SIG-M5 treated with dmso at 0.1 percent for 504 hours (cell line): ENCODE measurements at regions not wholly inside any gene's neighbourhood (a gene's known extent, or its start where the extent isn't known, plus 50 kb on each side); places are given as distances from the start of the nearest gene placed in this dataset.
A peak's percentile ranks its signal among the peaks of the same experiment; 100 is the strongest.

Source experiments
- DNase-seq: peaks from one replicate; lab custom pipeline; 2025; ENCODE audit not compliant: unreplicated experiment; lab: John Stamatoyannopoulos, UW

DNA sequence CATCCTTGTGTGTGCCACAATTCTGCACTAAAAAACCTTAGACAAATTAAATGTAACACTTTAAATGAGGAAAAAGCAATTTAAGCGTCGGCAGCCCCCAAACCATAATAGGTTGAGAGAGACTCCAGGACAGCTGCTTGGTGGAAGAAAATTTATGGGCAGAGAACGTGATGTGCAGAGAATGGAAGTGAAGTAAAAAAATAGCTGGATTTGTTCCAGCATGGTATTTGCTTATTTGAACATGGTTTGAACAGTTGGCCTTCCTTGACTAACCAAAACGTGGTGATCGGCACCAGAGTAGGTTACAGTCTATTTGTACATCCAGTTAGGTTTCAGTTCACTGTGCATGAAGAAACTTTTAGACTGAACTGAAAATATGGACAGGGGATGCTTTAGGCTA, 343.0 kb upstream of the CPEB2 start:
- no peak for DNase-seq

DNA sequence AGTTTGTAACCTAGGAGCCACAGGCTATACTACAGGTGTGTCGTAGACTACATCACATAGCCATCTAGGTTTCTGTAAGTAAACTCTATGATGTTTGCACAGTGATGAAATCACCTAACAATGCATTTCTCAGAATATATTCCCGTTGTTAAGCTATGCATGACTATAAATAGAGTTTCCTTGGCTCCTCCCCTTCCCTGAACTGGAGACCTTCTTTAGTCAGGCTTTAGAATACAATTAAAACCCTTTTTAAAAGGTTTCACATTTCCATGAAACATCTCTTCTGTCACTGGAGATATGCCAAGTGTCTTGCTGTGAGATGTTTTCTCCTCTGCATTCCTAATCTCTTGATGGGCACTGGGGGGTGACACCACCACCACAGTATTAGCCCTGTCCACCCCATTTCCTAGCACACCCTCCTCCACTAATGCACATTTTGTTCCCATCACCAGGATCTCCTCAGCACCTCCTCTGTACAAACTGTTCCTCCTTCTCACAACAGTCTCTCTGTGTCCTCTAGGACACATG, 334.6 kb upstream of the CPEB2 start:
- DNase-seq, result peak; percentile 21

DNA sequence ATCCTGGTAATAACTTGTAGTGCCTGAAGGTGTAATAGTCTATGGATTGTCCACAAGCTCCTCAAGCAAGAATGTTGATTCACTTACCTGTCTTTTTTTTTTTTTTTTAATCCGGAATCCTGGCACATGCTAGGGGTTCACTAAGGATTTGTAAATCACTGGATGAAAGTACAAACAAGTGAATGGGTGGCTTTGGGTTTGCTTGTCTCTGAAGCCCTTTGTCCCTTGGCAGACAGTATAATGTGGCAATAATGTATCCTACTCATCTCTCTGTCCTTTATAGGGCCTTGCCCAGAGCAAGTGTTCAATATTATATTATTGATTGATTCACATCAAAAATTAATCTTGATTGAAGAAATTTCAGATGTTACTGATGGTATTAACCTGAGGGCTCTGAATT, 334.0 kb upstream of the CPEB2 start:
- DNase-seq, result no peak

DNA sequence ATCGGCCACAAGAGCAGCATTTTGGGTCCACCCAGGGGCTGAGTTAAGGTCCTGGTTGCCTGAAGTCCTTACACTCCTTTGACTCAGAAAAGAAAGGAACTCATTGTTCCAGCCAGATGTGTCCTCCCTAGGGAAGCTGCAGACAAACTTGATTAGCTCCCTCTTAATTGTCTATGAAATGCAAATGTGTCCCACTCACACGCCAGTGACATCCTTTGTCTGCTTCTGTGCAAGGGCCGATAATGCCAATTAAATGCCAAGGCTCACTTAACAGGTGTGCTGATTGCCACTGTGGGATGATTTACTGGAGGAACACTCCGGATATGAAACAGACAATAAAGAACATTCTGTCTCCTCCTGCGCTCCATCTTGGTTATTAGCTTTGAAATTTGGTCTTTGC, 332.9 kb upstream of the CPEB2 start:
- DNase-seq, result no peak

DNA sequence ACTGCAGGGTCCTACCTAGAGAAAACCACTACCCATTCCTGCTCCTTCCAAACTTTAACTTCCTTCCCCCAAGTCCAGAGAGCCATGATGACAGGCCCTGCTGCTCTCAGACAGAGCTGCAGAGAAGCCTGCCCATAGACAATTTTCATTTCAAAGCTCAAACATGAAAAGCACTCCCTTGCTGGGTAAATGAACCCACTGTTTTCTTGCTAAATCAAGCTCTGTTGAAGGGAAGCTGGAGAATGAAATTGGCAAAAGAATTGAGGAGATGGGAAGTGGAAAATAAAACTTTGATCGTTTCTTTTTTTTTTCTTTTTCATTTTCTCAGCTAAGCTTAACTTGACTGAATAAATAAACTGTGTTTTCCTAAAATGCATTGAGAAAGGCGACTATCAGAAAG, 331.1 kb upstream of the CPEB2 start:
- DNase-seq, result no peak

DNA sequence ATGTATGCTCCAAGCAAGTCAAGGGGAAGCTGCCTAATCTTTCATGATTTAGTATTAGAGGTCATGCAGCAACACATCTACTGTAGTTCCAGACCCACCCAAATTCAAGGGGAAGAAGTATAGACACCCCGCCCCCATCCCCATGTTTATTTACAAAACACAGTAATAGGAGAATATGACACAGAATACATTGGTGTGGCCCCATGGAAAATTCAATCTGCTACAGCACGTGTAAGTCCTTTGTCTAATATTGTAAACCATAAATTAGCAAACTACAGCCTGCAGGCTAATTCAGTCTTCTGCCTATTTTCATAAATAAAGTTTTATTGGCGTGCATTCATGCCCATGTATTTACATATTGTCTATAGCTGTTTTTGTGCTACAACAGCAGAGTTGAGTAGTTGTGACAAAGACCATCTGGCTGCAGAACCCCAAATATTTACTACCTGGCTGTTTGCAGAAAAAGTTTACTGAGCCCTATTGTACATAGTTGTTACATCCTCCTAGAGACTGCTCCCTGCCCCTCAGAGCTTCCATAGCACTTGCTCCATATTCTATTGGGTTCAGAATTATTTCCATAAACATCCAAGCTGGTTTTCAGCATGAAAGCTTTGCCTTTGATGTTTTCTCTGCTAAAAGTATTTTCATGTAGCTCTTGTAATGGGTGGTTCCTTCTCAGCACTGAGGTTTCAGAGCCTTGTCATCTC, 326.8 kb upstream of the CPEB2 start:
- DNase-seq, result no peak

DNA sequence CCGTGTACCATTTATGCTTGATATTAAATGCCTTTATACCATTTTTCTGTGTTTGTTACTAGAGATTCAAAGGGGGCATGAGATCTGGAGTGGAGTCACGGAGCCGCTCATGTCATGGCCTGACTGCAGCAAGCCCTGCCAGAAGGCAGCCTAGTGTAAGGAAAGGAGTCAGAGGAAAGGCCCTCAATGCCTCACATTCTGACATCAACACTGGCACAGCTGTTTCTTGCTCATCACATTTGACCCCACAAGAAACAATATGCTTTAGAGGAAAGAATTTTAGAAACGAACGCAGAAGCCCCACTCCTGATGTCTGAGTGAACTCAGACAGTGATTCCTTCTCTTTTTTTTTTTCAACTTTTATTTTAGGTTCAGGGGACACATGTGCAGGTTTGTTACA, 322.4 kb upstream of the CPEB2 start:
- DNase-seq, result no peak

DNA sequence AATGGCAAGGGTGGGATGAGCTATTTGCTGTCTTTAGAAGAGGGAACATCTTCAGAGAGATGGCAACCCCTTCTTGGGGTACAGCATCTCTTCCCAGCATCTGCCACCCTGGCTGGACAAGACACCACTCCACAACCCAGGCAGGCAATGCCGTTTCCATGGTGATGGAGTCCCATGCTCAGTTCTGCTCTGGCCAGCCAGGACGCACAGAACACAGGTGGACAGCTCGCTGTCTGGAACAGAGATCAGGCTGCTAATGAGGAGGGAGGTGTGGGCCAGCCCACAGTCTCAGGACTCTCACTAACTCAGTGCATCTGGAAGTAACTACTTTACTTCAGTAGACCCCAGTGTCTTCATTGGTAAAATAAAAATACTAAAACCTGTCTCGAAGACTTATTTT, 321.0 kb upstream of the CPEB2 start:
- no peak for DNase-seq

DNA sequence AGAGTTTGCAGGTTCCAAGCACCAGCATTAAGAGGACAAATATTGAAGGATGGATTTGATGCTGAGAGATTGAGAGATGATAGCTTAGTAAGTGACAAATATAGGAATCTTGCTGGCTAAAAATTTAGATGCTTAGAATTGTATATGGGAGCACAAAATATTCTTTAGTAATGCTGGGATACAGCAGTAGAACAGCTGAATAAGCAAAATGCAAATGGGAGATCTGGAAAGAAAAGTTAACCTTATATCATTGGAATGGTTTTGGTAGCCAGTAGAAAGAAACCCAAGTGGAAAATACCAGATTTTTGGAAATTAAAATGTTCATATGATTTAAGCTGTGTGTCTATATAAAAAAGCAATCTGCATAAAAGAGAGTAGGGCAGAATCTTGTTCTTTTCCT, 308.6 kb upstream of the CPEB2 start:
- no peak for DNase-seq

DNA sequence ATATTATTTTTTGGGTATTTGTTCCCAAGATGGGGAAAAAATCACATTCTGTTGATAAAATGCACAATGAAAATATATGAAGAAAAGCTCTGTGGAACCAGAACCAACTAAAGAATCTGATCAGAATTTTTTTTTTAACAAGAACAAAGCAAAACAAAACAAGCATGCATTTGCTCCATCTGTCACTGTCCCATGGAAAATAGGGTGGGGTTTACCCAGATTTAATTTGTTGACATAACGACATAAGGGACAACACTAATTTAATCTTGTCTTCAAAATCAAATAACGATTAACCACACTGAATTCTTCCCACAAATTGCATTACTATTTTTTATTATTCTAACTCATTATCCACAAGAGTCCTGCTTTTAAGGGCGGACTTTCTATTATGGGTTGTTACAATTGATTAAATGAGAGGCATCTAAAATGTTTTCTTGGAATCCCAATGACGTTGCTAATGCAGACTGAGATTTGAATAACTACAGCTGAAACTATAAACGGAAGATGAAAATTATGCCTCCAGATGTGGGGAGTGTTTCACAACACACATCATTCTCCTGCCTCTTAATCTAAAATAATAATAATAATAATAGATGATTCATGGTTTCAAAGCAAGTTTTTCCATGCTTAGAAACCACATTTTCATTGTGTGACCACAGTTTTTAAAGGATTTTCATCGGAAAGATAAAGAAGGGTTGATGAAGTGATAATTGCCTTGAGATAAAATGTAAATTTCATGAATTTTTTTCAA, 307.0 kb upstream of the CPEB2 start:
- no peak for DNase-seq

DNA sequence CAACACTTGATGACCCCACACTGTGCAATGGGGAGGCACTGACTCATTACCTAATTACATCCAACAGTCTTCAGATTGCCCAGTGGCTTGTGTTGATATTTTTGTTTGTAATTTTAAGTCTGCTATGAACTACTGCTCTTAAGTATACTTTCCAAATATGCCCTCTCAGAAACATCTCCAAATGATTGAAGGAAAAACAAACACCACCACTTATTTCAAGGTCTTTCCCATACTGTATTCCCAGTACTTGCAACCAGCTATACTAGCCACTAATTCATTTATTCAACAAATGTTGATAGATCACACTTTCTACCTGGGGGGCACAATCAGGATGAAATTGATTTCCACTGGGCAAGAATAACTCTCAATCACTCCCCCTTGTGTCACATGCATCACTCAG, 302.2 kb upstream of the CPEB2 start:
- no peak for DNase-seq

DNA sequence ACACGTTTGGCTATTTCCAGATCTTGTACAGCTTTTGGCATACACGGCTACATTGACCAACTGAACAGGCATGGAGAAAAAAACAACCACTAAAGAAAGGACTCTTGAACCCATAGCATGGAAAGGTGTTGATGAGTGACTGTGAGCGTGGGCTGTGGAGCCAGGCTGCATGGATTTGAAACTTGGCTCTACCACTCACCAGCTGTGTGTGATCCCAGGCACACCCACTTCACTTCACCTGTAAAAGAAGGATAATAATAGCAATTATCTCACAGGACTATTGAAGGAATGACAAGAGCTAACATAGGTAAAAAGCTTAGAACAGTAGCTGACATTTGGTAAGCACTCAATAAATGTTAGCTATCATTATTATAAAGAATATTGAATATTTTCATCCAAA, 301.7 kb upstream of the CPEB2 start:
- no peak for DNase-seq

DNA sequence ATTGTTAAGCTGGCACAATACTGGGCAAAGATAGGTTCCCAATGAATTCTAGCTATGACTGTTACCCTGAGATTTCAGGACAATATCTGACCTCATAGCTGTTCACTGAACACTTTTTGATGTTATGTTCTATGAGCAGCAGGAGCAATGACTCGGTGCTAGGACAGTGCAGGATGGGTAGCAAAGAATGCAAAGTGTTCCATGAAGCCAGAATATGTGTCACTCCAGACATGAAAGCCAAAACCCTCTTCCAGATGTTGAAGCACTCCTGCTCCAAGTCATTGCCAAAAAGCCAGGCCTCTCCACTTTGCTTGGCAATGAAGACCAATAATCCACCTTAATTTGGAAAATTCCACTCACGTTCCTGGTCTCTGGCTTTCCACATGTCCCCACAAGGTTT, 300.9 kb upstream of the CPEB2 start:
- no peak for DNase-seq

DNA sequence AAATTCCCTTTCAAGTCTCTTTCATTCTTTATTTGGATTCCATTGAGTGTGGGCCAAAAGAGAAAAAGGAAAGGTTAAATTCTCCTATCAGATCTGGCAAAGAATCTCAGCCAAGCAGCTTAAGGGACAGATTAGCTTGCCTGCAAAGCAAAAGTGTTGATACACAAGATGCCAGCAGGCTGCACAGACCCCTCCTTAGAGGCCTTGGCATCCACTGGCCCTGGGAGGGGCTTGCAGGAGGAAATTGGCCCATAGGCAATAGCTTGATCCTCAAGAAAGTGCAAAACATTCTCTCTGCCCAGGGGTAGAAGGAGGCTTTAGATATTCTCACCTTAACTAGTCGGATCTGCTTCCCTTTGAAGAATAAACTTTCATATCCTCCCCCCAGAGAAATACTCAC, 300.4 kb upstream of the CPEB2 start:
- no peak for DNase-seq

DNA sequence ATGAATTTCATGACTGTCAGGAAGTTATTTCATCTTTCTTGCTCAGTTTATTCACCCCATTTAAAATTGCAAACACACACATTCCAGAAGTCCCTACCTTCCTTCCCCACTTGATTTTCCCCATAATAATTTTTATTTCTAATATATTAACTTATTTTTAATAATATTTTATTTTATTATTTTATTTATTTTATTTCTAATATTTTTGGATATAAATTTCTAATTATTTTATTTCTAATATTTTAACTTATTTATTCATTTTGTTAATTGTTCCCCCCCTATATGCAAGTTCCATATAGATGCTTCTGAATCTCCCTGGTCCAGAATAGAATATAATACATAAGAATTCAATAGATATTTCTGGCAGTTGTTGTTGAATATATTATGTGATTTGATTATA, 293.7 kb upstream of the CPEB2 start:
- no peak for DNase-seq

DNA sequence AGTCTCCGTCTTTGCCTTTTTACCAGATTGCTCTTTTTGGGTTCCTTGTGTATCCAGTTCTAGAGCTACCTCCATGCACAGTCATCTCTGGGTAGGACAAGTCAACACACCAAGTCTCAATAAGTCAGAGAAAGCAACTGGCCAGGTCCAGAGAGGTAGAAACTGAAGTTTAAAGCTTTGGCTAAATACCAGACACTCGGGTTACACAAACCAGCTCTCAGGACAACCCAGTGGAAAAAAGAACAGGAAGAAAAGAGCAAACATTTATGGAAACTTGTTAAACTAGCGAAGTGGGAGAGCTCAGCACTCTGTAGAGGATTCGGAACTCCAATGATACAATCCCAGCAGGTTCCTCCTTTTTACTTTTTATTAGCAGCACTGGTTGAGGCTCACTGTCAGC, 291.0 kb upstream of the CPEB2 start:
- DNase-seq, result no peak

DNA sequence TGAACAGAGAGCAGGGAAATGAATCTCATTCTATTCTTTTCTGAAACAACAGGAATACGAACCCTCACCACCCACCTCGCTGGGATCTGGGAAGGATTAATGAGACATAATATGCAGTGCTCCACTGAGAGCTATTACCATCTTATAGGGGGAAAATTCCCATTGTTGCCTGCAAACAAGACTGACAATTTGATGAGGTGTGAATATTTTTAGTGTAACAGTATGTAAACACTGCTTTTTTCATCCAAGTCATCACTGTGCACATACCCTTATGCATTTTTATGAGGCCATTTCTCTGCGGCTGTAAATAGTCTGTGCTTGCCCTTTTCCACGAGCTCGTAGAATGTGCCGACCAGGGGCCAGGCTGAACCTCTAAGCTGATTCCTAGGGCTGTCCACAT, 285.6 kb upstream of the CPEB2 start:
- DNase-seq, result no peak

DNA sequence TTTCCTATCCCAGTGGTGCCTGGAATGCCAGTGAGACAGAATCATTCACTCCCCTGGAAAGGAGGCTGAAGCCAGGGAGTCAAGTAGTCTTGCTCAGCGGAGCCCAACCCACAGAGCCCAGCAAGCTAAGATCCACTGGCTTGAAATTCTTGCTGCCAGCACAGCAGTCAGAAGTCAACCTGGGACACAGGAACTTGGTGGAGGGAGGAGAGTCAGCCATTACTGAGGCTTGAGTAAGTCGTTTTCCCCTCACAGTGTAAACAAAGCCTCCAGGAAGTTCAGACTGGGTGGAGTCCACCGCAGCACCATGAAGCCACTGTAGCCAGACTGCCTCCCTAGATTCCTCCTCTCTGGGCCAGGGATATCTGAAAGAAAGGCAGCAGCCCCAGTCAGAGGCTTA, 283.2 kb upstream of the CPEB2 start:
- DNase-seq, result no peak

DNA sequence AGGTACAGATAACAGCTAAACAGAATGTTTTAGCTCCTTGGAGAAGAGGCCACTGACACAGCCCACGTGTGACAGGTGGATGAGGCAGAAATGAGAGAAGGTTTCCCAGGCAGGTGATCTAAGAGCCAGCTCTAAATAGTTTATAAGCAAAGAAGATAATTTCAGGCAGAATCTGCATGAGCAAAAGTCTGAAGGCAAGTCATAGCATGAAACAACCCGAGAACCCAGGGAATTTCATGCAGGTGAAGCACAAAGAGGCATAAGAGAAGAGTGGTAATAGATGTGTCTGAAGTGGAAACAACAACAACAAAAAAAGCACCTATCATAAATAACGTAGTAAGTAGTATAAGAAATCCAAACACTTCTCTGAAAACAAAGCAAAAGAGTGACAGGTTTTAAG, 275.8 kb upstream of the CPEB2 start:
- no peak for DNase-seq

DNA sequence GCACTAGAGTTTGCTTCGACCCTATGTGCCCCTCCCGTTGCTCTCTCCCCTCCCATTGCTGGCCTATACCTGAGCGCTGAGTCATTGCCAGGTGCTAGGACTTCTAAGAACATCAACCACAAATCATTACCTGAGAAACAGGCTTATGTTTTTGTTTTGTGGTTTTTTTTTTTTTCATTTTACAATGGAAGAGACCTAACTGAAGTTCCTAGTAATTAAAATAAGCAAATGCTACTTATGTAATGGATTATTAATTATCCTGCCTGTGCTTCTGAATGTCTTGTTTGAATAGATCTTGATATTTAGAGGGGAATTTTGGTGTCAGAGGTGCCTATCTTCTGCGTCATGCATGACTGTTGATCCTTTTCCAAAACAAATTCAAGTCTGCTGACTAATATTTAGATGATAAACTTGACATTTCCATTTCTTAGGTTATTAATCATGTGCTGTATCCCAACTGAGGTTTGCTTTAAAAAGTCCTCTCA, 275.4 kb upstream of the CPEB2 start:
- DNase-seq, result peak; percentile 51

DNA sequence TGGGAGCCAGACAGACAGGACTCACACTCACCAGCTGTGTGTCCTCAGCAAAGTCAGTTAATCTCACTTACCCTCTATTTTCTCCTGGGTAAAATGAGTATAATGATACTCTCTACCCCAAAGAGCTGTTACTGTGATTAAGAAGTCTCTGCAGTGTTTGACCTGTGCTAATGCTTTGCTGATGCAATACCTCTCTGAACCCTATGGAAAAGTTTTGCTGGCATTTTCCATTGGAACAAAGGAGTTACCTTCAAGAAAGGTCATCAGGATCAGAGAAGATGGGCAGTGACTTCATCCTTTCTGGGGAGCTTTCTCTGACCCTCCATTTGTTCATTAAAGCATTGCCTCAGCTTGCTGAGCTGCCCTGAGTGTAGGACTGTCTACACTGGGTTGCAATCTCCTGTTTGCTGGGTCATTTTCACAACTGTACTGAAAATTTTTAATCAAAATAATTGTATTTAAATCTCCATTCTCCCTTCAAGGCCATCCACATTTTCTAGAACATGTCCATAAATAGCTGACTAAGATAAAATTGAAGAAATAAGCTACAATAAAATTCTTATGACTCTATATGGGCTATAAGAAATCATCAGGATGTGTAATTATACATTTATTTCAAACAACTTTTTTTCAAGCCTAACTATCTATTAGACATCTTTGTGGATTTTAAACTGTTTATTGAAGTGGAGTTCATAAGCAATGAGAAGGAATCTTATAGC, 272.8 kb upstream of the CPEB2 start:
- no peak for DNase-seq

DNA sequence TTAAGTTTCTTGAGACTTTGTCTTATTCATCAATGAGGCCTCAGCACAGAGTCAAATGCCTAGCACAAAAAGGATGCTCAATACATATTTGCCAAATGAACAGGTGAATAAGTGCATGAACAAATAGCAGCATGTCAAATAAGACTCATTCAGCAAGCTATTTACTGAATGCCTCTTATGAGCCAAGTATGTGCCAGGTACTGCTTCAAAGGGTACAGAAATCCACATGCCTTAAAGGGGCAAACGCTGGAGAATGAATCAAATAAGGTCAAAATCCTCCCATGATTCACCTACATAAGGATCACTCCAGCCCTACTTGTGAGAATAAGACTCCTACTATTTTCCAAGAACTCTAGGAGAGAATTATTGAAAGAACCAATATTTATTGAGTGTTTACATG, 260.2 kb upstream of the CPEB2 start:
- DNase-seq, result no peak
